Neural progenitor cell (in vitro differentiated cells): ENCODE measurements at regions not wholly inside any gene's neighbourhood (a gene's known extent, or its start where the extent isn't known, plus 50 kb on each side); places are given as distances from the start of the nearest gene placed in this dataset.

Source experiments
- EZH2 ChIP-seq: fragments of 200-600 bp; sonication (generic); IDR thresholded peaks from 2 replicates; pipeline ENCODE4 v1.6.1; 2017; ENCODE audit warnings: antibody characterized with exemption, mild to moderate bottlenecking, moderate library complexity
- TF ChIP-seq, protein P1 (sequence below): fragments of 200-600 bp; sonication (generic); IDR thresholded peaks from 2 replicates; pipeline ENCODE4 v1.5.1; 2017; ENCODE audit warnings: antibody characterized with exemption, mild to moderate bottlenecking

DNA sequence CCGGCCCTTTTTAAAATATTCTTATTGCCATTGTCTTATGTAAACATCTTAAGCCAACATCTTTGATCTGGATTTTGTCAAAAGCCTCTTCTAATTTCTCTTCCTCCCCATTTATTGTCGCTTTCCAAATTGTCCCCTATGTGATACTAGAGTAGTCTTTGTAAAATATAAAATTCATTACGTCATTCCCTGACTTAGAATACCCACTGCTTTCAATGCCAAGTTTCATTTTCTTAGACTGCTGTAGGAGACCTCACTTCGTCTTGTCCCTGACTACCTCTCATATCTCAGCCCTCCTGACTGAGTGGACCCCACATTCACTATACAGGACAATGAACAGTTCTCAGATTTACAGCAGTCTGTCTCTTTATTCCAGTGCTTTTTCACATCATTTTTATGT lies 633.9 kb upstream of the LMO3 start:
- TF ChIP-seq, protein P1, sequence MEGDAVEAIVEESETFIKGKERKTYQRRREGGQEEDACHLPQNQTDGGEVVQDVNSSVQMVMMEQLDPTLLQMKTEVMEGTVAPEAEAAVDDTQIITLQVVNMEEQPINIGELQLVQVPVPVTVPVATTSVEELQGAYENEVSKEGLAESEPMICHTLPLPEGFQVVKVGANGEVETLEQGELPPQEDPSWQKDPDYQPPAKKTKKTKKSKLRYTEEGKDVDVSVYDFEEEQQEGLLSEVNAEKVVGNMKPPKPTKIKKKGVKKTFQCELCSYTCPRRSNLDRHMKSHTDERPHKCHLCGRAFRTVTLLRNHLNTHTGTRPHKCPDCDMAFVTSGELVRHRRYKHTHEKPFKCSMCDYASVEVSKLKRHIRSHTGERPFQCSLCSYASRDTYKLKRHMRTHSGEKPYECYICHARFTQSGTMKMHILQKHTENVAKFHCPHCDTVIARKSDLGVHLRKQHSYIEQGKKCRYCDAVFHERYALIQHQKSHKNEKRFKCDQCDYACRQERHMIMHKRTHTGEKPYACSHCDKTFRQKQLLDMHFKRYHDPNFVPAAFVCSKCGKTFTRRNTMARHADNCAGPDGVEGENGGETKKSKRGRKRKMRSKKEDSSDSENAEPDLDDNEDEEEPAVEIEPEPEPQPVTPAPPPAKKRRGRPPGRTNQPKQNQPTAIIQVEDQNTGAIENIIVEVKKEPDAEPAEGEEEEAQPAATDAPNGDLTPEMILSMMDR, result no peak
- no peak for TF ChIP-seq EZH2
